ENCODE measurements at regions not wholly inside any gene's neighbourhood (a gene's known extent, or its start where the extent isn't known, plus 50 kb on each side); places are given as distances from the start of the nearest gene placed in this dataset.

GRCh38 chr3:161975201-161975600 is 478.6 kb downstream of the OTOL1 start:
- no peak for TF ChIP-seq CTCF (IDR thresholded peaks at IDR 0.05)
- no peak for TF ChIP-seq POLR2A (IDR thresholded peaks at IDR 0.05)
